ENCODE measurements at regions not wholly inside any gene's neighbourhood (a gene's known extent, or its start where the extent isn't known, plus 50 kb on each side); places are given as distances from the start of the nearest gene placed in this dataset.

- DNase-seq = no peak
Observed at GRCh38 chr2:858646-859045, 92.0 kb upstream of the SNTG2 start.

GRCh38 chr2:857937-858336, 92.7 kb upstream of the SNTG2 start:
- no peak for DNase-seq

DNA sequence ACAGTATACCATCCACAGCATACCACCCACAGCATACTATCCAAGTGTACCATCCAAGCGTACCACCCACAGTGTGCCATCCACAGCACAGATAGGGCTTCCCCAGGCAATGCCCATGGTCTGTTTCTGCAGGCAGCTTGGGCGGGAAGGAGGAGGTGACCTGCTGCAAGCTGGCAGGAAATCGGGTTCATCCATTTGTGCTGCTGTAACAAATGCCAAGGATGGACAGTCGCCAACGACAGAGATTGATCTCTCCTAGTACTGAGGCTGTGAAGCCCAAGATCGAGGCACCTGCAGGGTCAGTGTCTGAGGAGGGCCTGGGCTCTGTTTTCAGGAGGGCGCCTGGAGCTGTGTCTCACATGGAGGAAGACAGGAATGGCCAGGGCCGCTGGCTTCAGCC, 93.6 kb upstream of the SNTG2 start:
- DNase-seq = no peak

DNA sequence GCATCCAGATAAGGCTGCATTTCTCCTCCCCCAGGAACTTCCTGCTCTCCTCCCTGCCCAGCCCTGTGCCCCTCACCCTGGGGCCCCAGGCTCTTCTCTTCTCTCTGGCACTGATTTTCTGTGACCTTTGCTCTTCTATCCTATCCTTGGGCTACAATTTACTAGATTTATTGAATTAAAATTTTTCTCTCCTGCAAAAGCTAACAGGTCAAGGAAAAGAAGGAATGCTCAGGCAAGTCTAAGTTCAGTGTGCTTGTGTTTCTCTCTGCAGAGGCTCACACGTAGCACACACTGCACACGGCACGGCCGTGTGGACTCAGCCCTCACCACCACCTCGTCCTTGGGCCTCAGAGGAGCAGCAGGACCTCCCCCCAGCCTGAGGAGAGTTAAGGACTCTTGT, 94.2 kb upstream of the SNTG2 start:
- no peak for DNase-seq

DNA sequence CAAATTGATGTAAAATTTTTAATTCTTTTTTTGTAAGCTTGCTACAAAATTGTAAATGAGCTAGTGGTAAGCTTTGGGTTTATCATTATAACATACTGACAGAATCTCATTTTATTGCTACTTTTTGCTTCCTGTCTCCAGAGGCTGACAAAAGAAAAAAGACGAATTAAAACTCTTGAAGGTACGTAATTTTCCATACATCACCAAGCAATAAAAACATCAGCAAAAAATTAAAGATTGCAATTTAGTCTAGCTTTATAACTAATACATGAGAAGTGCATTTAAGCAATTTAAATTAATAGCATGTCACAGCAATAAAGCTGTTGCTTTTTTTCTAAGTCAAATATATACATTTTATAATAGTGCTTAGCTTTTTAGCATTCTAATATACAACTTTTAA, 94.6 kb upstream of the SNTG2 start:
- DNase-seq = no peak

- no peak for DNase-seq
Observed at GRCh38 chr2:855177-855576, 95.5 kb upstream of the SNTG2 start.

- peak; percentile 49 for DNase-seq
Observed at GRCh38 chr2:854460-854859, 96.2 kb upstream of the SNTG2 start.

GRCh38 chr2:853203-853870, 97.3 kb upstream of the SNTG2 start:
- no peak for DNase-seq

DNA sequence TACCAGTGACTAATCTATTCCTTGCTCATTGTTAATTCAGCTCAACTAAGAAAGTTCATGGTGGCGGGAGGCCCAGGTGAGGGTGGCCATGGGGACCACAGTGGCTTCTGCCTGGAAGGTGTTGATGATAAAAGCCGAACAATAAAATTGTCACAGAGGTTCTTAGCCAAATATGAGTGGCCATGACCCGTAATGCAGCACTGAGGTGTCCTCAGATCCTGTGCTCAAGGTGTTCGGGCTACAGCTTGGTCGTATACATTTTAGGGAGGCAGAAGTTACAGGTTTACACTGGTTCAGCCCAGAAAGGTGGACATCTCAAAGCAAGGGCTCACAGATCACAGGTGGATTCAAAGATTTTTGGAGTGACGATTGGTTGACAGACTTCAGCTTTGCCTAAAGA, 98.5 kb upstream of the SNTG2 start:
- DNase-seq = no peak

DNA sequence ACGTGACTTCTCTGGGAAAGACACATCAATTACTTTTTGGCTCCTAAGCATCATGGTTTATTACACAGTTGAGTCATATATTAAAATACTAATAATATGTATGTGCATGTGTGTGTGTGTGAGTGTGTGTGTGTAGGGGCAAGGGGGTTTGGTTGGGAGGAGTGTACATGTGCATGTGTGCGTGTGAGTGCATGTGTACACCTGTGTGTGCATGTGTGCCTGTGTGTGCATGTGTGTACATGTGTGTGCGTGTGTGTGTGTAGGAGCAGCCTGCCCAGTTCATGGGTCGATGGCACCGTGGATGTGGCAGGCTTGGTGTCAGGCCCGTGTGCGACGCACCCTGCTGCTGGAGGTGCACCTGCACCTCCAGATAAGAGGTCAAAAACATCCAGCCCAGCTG, 99.0 kb upstream of the SNTG2 start:
- DNase-seq = no peak

GRCh38 chr2:851078-851477, 99.6 kb upstream of the SNTG2 start:
- DNase-seq = no peak

DNA sequence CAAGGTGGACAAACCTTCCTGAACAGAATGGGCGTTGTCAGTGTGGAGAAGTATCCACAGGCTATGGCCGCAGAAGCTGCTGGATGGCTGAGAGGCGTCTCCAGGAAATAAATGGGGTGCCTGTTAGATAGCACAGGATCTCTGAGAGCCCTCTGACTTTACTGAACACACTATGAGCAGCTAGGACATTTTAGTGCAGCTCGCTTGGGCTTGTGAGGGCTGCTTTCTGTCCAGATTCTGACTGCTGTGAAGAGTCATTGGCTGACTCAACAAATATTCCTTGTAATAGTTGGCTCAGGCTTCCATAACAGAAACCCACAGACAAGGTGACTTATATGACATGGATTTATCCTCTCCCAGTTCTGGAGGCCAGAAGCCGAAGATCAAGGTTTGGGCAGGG, 100.2 kb upstream of the SNTG2 start:
- no peak for DNase-seq

DNA sequence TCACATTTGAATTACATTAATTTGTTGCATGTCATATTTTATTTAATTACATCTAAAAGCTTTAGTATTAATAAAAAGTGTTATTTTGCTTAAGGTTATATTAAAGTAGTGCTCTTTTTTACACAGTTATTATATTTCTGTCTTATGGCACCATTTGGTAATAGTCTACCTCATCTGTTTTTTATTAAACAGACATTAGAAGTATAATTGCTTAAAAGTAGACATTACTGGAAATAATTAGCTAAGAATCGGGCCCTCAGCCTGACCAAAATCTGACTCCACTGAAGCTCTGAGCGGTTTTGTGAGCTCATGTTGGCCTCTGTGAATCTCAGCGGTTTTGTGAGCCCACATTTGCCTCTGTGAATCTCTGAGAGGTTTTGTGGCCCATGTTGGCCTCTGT, 102.5 kb upstream of the SNTG2 start:
- no peak for DNase-seq

GRCh38 chr2:847669-848068, 103.0 kb upstream of the SNTG2 start:
- DNase-seq = no peak

DNA sequence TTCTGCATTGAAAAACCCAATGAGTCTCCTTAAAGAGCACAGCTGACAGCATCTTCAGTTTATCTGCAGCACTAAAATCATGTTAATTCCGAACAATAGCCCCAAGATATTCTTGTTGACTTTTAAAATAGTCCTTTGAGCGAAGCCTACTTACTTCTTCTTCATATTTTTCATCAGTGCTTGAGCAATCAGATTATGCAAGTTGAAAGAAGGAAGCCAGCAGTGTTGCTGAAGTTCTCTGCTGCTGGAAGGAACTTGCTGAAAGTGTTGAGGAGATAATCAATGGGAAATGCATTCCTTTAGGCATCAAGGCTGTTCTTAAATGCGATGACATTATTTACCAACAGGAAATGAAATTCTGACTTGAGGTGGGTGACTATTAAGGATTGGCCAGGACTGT, 105.9 kb upstream of the SNTG2 start:
- DNase-seq = no peak

DNA sequence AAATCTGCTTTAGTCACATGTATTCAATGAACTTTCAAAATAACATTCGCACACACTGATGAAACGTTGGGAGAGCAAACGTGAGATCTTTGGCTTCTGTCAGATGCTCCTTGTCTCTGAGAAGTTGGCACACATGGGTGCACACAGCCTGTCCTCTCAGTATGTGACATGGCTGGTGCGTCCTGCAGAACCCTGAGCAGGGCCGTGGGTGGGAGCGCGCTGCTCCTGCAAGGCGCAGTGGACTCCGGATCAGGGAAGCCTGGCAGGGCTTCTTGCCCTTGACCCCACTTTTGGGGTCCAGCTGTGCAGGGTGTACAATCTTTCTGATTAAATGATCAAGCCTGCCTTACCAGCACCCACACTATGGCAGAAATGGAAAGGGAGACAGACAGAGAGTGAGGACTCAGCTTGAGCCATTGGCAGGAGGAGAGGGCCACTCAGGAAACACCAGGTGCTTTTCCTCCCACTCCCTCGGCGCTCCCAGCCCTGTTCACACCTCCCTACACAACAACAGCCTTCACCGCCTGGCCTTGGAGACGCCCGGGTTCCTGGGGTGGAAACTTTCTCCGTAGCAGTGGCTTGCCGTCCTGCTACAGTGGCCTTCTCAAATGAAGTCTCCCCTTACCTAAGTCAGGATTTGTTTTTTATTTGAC, 108.4 kb upstream of the SNTG2 start:
- DNase-seq = no peak

GRCh38 chr2:841036-841435, 109.6 kb upstream of the SNTG2 start:
- DNase-seq = no peak

- no peak for DNase-seq
Observed at GRCh38 chr2:834233-834632, 116.4 kb upstream of the SNTG2 start.

GRCh38 chr2:833180-833579, 117.5 kb upstream of the SNTG2 start:
- DNase-seq = no peak

GRCh38 chr2:832635-833034, 118.0 kb upstream of the SNTG2 start:
- DNase-seq = no peak

DNA sequence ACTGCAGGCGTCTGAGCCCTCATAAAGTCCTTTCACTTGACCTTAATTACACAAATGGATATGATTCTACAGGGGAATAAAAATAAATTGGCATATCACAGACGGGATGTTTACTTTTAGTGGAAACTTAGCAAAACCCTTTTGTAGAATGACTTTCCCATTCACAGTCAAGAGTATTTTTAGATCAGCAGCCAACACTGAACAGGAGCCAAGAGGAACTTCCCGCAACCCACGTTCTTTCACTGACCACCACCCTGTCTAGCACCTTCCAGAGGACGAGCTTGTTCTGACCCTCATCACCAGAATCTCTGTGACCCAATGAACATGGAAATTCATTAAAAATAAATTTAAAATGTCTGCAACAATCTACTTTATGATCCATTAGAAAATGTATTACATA, 119.0 kb upstream of the SNTG2 start:
- DNase-seq = no peak

DNA sequence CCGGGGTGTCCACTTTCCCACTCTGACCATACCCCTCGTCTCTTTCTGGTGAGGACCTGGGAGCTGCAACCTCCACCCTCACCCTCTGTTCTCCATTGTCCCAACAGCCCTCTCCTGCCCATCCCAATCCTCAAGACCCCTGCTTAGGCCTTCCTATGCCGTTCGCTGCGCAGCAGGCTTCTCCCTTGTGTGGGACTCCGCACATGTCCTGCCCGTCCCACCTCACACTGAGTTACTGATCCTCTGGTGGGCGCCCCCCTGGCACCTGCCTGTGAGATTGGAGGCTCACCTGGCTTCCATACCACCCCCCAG, 119.5 kb upstream of the SNTG2 start:
- no peak for DNase-seq

DNA sequence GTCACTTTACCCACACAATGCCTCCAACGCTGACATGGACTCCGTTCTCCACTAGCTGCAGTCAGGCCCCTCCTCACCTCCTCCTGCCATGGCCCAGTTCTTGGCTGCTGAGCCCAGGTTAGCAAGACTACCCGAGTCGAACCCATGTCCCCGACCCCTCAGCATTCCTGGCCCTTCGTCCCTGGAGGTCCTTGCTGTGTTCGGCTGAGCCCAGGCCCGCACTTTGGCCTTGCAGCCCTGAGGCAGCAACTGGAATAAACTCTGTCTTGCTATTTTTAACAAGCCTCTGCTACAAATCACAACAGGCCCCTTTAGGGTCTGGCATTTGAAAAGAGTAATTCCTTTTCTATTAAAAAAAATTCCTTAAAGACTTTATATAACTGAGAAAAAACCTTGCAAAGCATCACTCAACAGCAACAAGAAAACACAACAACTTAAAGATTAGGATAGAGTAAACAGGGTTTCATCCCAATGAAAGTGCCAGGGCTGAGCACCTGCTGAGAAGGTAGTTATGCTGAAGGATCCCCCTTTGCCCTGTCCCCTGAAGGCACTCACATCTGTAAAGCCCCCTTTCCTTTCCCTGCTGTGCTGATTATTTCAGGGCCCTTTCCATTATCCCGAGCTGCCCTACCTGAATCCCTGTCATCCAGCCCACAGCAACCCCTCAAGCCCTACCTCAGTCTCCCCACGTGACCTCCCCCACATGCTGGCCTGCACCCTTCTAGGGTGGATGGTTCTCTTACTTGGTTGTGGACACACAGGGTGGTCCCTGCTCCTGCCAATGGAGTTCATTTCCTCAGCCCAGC, 120.0 kb upstream of the SNTG2 start:
- no peak for DNase-seq

GRCh38 chr2:829047-829446, 121.6 kb upstream of the SNTG2 start:
- DNase-seq = no peak

Measured in T-helper 9 cell (primary cell).